IMR-90 (cell line): ENCODE measurements at regions not wholly inside any gene's neighbourhood (a gene's known extent, or its start where the extent isn't known, plus 50 kb on each side); places are given as distances from the start of the nearest gene placed in this dataset.

Experiments
- ATAC-seq: fragments of 200-7000 bp; cut with Tn5 transposase; 2 replicates; pipeline ENCODE4 v1.9.1; 2020; ENCODE audit warnings: low read depth, mild to moderate bottlenecking, moderate library complexity
- BruUV-seq: library from RNA; stranded (reverse); fragments of 400-500 nt; replicated peaks from 2 replicates; lab custom pipeline; 2021; lab: Mats Ljungman, UMichigan
- CTCF ChIA-PET: fragments of 300-600 bp; formaldehyde crosslinking; extraction: SDS; loops from one replicate; lab custom pipeline; 2021; ENCODE audit warnings: antibody characterized with exemption; lab: Yijun Ruan, JAX
- POLR2A ChIA-PET: fragments of 300-600 bp; sonication (Branson Sonifier 250); formaldehyde crosslinking; loops from one replicate; lab custom pipeline; 2022; ENCODE audit warnings: antibody characterized with exemption; ENCODE audit not compliant: unreplicated experiment; lab: Charles Lee
- DNase-seq: peaks from one replicate; pipeline ENCODE4 v3.0.0; 2013
- H2AFZ ChIP-seq: replicated peaks from 2 replicates; pipeline ENCODE3; 2013; ENCODE audit warnings: low read length, mild to moderate bottlenecking; ENCODE audit not compliant: poor library complexity
- H2AK5ac ChIP-seq: 2 replicates; pipeline ENCODE4 v1.6.1; 2013; ENCODE audit warnings: low read depth, low read length, inconsistent platforms
- H2AK9ac ChIP-seq: replicated peaks from 2 replicates; pipeline ENCODE3; 2013; ENCODE audit warnings: mild to moderate bottlenecking, low read depth, low read length, moderate library complexity; ENCODE audit not compliant: poor library complexity
- H2BK120ac ChIP-seq: 2 replicates; pipeline ENCODE4 v1.6.1; 2013; ENCODE audit warnings: low read depth, low read length, inconsistent platforms
- H2BK15ac ChIP-seq: 3 replicates; pipeline ENCODE4 v1.6.1; 2013; ENCODE audit warnings: low read depth, low read length, inconsistent platforms
- H2BK20ac ChIP-seq: 2 replicates; pipeline ENCODE4 v1.6.1; 2013; ENCODE audit warnings: low read depth, mild to moderate bottlenecking, inconsistent platforms, low read length, moderate library complexity
- H2BK5ac ChIP-seq: 2 replicates; pipeline ENCODE4 v1.6.1; 2013; ENCODE audit warnings: mild to moderate bottlenecking, low read depth, low read length, inconsistent platforms; ENCODE audit not compliant: poor library complexity, severe bottlenecking
- H3K14ac ChIP-seq: replicated peaks from 2 replicates; pipeline ENCODE4 v1.6.1; 2013; ENCODE audit warnings: low read depth, low read length, inconsistent platforms
- H3K18ac ChIP-seq: 2 replicates; pipeline ENCODE4 v1.6.1; 2013; ENCODE audit warnings: low read depth, low read length, control low read depth
- H3K23ac ChIP-seq: 2 replicates; pipeline ENCODE4 v1.6.1; 2013; ENCODE audit warnings: low read depth, low read length, inconsistent platforms
- H3K27ac ChIP-seq: 2 replicates; pipeline ENCODE4 v1.5.1; 2013; ENCODE audit warnings: mild to moderate bottlenecking, control low read depth, low read length; ENCODE audit not compliant: insufficient read depth
- H3K27me3 ChIP-seq: 2 replicates; pipeline ENCODE4 v1.6.1; 2013; ENCODE audit warnings: low read length; ENCODE audit not compliant: control insufficient read depth, insufficient read depth
- H3K36me3 ChIP-seq: 2 replicates; pipeline ENCODE4 v1.6.1; 2013; ENCODE audit warnings: low read length, mixed read lengths; ENCODE audit not compliant: control insufficient read depth, insufficient read depth
- H3K4ac ChIP-seq: 2 replicates; pipeline ENCODE4 v1.6.1; 2013; ENCODE audit warnings: low read depth, low read length, inconsistent platforms
- H3K4me1 ChIP-seq: 2 replicates; pipeline ENCODE4 v1.6.1; 2013; ENCODE audit warnings: low read length, mixed read lengths; ENCODE audit not compliant: control insufficient read depth, insufficient read depth
- H3K4me2 ChIP-seq: 2 replicates; pipeline ENCODE4 v1.6.1; 2013; ENCODE audit warnings: low read depth, mild to moderate bottlenecking, control low read depth, low read length, moderate library complexity
- H3K4me3 ChIP-seq: 2 replicates; pipeline ENCODE4 v1.5.1; 2013; ENCODE audit warnings: low read depth, mild to moderate bottlenecking, control low read depth, low read length, moderate library complexity; ENCODE audit not compliant: insufficient read depth
- H3K56ac ChIP-seq: 2 replicates; pipeline ENCODE4 v1.6.1; 2013; ENCODE audit warnings: low read length, inconsistent platforms; ENCODE audit not compliant: insufficient read depth; ENCODE audit errors: extremely low read depth
- H3K79me1 ChIP-seq, 2 experiments: 2 replicates each; pipeline ENCODE4 v1.6.1; 2013; ENCODE audit warnings: low read length in 2 of 2, inconsistent platforms in 1 of 2, low read depth in 1 of 2
- H3K9ac ChIP-seq: 2 replicates; pipeline ENCODE4 v1.6.1; 2013; ENCODE audit warnings: low read depth, low read length, control low read depth
- H3K9me1 ChIP-seq: 2 replicates; pipeline ENCODE4 v1.6.1; 2013; ENCODE audit warnings: low read length, inconsistent platforms; ENCODE audit not compliant: insufficient read depth
- H3K9me3 ChIP-seq: 2 replicates; pipeline ENCODE4 v1.6.1; 2013; ENCODE audit warnings: low read length; ENCODE audit not compliant: control insufficient read depth, insufficient read depth
- H4K20me1 ChIP-seq: 2 replicates; pipeline ENCODE4 v1.6.1; 2013; ENCODE audit warnings: low read length, inconsistent platforms; ENCODE audit not compliant: insufficient read depth
- H4K5ac ChIP-seq: 2 replicates; pipeline ENCODE4 v1.6.1; 2013; ENCODE audit warnings: mild to moderate bottlenecking, low read depth, low read length, control low read depth
- H4K8ac ChIP-seq, 2 experiments: 2 replicates each; pipeline ENCODE4 v1.6.1; 2013; ENCODE audit warnings: low read depth in 2 of 2, low read length in 2 of 2, control low read depth in 1 of 2, inconsistent platforms in 1 of 2
- H4K91ac ChIP-seq: 2 replicates; pipeline ENCODE4 v1.6.1; 2013; ENCODE audit warnings: low read depth, low read length, inconsistent platforms; ENCODE audit not compliant: insufficient read depth
- BHLHE40 ChIP-seq: fragments of 150-350 bp; IDR thresholded peaks from 2 replicates; pipeline ENCODE4 v1.6.1; 2016; ENCODE audit warnings: mild to moderate bottlenecking, low read depth, low read length
- MAFK ChIP-seq: IDR thresholded peaks from 2 replicates; pipeline ENCODE4 v1.6.1; 2012; ENCODE audit warnings: low read depth, low read length, improper control_type of control experiment
- MXI1 ChIP-seq: IDR thresholded peaks from 2 replicates; pipeline ENCODE4 v1.6.1; 2012; ENCODE audit warnings: low read depth, mild to moderate bottlenecking, low read length, moderate library complexity, borderline replicate concordance
- WGBS, 2 experiments: methylation state at CpG; one replicate each; pipeline versions ENCODE4 v1.1.5 to v1.1.7; 2013; ENCODE audit warnings: missing lambda C conversion rate in 2 of 2; ENCODE audit not compliant: insufficient read length in 1 of 2; ENCODE audit errors: extremely low coverage in 2 of 2; 5-methylcytosine and 5-hydroxymethylcytosine counted together
- dilution Hi-C: fragments of 300-500 bp; cut with HindIII; formaldehyde crosslinking; loops from one replicate; pipeline ENCODE4 v1.14.3; 2018; ENCODE audit warnings: low sequenced_read_pairs; ENCODE audit not compliant: unreplicated experiment
- in situ Hi-C: fragments of 300-500 bp; cut with MboI; formaldehyde crosslinking; loops from 3 replicates; pipeline ENCODE4 v1.14.3; 2019; ENCODE audit warnings: low sequenced_read_pairs, inconsistent platforms, mixed read lengths
- intact Hi-C: fragments of 100-400 bp; cut with micrococcal nuclease; formaldehyde crosslinking; loops from 2 replicates; pipeline ENCODE4 v1.10.0; 2022

DNA sequence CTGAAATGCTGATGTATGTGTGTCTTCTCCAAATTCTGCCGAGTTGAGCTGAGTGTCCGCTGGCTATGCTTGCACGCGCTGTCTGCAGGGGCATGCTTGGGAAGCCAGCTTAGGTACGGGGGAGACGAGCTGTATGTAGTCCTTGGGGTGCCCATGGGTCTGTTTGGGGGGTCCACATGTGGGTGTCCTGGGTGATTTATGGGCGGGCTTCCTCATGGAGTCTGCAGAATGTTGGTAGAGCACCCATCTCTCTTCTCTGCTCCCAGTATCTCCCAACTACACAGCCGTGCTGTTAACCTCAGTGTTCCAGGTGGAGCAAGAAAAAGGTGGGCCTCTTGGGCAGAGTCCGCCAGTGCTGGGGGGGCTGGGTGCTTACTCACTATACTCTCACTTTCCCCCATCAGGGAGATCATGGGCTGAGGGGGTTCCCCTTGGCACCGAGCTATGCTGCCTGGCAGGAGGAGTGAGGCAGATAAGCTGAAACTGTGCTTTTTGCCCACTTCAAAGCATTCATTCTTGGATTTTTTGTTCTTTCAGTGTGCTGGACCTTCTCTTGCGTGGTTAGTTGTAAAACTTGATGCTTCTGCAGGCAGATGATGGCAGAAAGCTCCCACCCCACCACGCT, 128.2 kb upstream of the ALKAL2 start:
- Histone ChIP-seq H3K4me1 (no peaks in the 10 kb centered on the region), H3K18ac (no peak overlapping the region), H2BK15ac (no peak overlapping the region), H3K9ac (no peak overlapping the region), H3K27ac (no peak overlapping the region), H2AK5ac (no peak overlapping the region), H3K4me3 (no peak overlapping the region), H3K23ac (no peak overlapping the region), H3K56ac (no peak overlapping the region), H2BK120ac (no peak overlapping the region), H3K4me2 (no peak overlapping the region), H4K20me1 (no peaks in the 10 kb centered on the region), H3K9me3 (peaks cover 14% of the 10 kb centered on the region), H2BK20ac (no peak overlapping the region), H3K9me1 (no peaks in the 10 kb centered on the region), H3K27me3 (no peaks in the 10 kb centered on the region), H3K4ac (no peak overlapping the region), H2BK5ac (no peak overlapping the region), H4K8ac (no peak overlapping the region), H3K14ac (no peak overlapping the region), H2AFZ (no peak overlapping the region), H4K91ac (no peak overlapping the region), H3K79me1 (no peaks in the 10 kb centered on the region), H4K5ac (no peak overlapping the region), H2AK9ac (no peak overlapping the region), H3K36me3 (no peaks in the 10 kb centered on the region)
- DNase-seq: no peak
- dilution Hi-C loops (no loop called here), in situ Hi-C loops (no loop called here), intact Hi-C loops (no loop called here)
- BruUV-seq: no TSS peak
- TF ChIP-seq MAFK (no peak), BHLHE40 (no peak), MXI1 (no peak)
- 60% methylated on average over 1 of the region's 12 CpGs; no CpG with 5 or more reads in 1 of the 2 experiments for WGBS, 2 experiments
- no peak for ATAC-seq
- ChIA-PET CTCF (no interaction called here), POLR2A (no interaction called here)
